CD14-positive monocyte (primary cell): ENCODE measurements at regions not wholly inside any gene's neighbourhood (a gene's known extent, or its start where the extent isn't known, plus 50 kb on each side); places are given as distances from the start of the nearest gene placed in this dataset.

Experiments used
- DNase-seq, 3 donors: peaks; one replicate each; pipeline ENCODE4 v3.0.0-alpha.2; 2011 to 2022
- H2AFZ ChIP-seq: 2 replicates; pipeline ENCODE4 v1.6.0; 2012; ENCODE audit warnings: mild to moderate bottlenecking, low read depth, low read length, inconsistent platforms; ENCODE audit not compliant: insufficient read depth, poor library complexity, severe bottlenecking
- H3K27ac ChIP-seq, 2 donors: 1 replicate in 1 of 2; 2 replicates in 1 of 2; pipeline ENCODE4 v1.5.1; 2012 to 2013; ENCODE audit warnings: low read length in 2 of 2, control low read depth in 1 of 2, inconsistent platforms in 1 of 2, low read depth in 1 of 2, mild to moderate bottlenecking in 1 of 2
- H3K27me3 ChIP-seq, 2 donors: one replicate each; pipeline versions ENCODE4 v1.6.0 to v1.6.1; 2011 to 2013; ENCODE audit warnings: low read length in 2 of 2; ENCODE audit not compliant: control insufficient read depth in 2 of 2, insufficient read depth in 2 of 2
- H3K36me3 ChIP-seq, 2 donors: replicated peaks in 1 of 2; 1 replicate in 1 of 2; 2 replicates in 1 of 2; pipeline versions ENCODE4 v1.5.1 to v1.6.1; 2012 to 2013; ENCODE audit warnings: low read length in 2 of 2, control low read depth in 1 of 2, inconsistent platforms in 1 of 2, mild to moderate bottlenecking in 1 of 2; ENCODE audit not compliant: insufficient read depth in 2 of 2, control insufficient read depth in 1 of 2
- H3K4me1 ChIP-seq, 2 donors: 1 replicate in 1 of 2; 2 replicates in 1 of 2; pipeline versions ENCODE4 v1.5.1 to v1.6.1; 2012 to 2013; ENCODE audit warnings: low read length in 2 of 2, control low read depth in 1 of 2, inconsistent platforms in 1 of 2, mild to moderate bottlenecking in 1 of 2, moderate library complexity in 1 of 2; ENCODE audit not compliant: insufficient read depth in 2 of 2, control insufficient read depth in 1 of 2
- H3K4me2 ChIP-seq: replicated peaks from 2 replicates; pipeline ENCODE3; 2012; ENCODE audit warnings: low read length, moderate library complexity, mild to moderate bottlenecking; ENCODE audit not compliant: poor library complexity, severe bottlenecking; ENCODE audit errors: extremely low read depth
- H3K4me3 ChIP-seq, 3 experiments: fragments of 200-600 bp in 1 of 3; sonication (generic) in 1 of 3; replicated peaks in 1 of 3; 1 replicate in 2 of 3; 2 replicates in 1 of 3; pipeline ENCODE4 v1.5.1; 2011 to 2013; ENCODE audit warnings: low read length in 3 of 3, mild to moderate bottlenecking in 3 of 3, control low read depth in 2 of 3, low read depth in 2 of 3, inconsistent platforms in 1 of 3, moderate library complexity in 1 of 3
- H3K79me2 ChIP-seq: 2 replicates; pipeline ENCODE4 v1.6.0; 2012; ENCODE audit warnings: mild to moderate bottlenecking, control low read depth, inconsistent platforms, low read length, moderate library complexity; ENCODE audit not compliant: insufficient read depth
- H3K9ac ChIP-seq: 2 replicates; pipeline ENCODE4 v1.6.0; 2017; ENCODE audit warnings: low read length, mild to moderate bottlenecking; ENCODE audit not compliant: insufficient read depth, poor library complexity, severe bottlenecking
- H3K9me3 ChIP-seq, 2 donors: replicated peaks in 1 of 2; 1 replicate in 1 of 2; 2 replicates in 1 of 2; pipeline versions ENCODE4 v1.5.1 to v1.6.1; 2012 to 2013; ENCODE audit warnings: low read length in 2 of 2, control low read depth in 1 of 2; ENCODE audit not compliant: control insufficient read depth in 1 of 2, insufficient read depth in 1 of 2
- H4K20me1 ChIP-seq: 2 replicates; pipeline ENCODE4 v1.6.0; 2012; ENCODE audit warnings: mild to moderate bottlenecking, low read length, control low read depth, moderate library complexity; ENCODE audit not compliant: insufficient read depth
- H3K27ac Mint-ChIP-seq, 7 donors: one replicate each; pipeline ENCODE4 v1.8.0; 2020; ENCODE audit warnings: mild to moderate bottlenecking in 7 of 7, mixed read lengths in 7 of 7, moderate library complexity in 6 of 7, inconsistent platforms in 2 of 7
- H3K27me3 Mint-ChIP-seq, 3 donors: one replicate each; pipeline ENCODE4 v1.8.0; 2021 to 2022; ENCODE audit warnings: low read depth in 3 of 3, mild to moderate bottlenecking in 3 of 3, mixed read lengths in 3 of 3, moderate library complexity in 3 of 3, inconsistent platforms in 1 of 3
- H3K36me3 Mint-ChIP-seq, 2 donors: one replicate each; pipeline ENCODE4 v1.8.0; 2020; ENCODE audit warnings: mixed read lengths in 2 of 2, inconsistent platforms in 1 of 2, mild to moderate bottlenecking in 1 of 2
- H3K4me1 Mint-ChIP-seq: one replicate; pipeline ENCODE4 v1.8.0; 2020; ENCODE audit warnings: mild to moderate bottlenecking, mixed read lengths
- H3K4me3 Mint-ChIP-seq, 2 donors: one replicate each; pipeline ENCODE4 v1.8.0; 2020; ENCODE audit warnings: mild to moderate bottlenecking in 2 of 2, mixed read lengths in 2 of 2, moderate library complexity in 1 of 2
- H3K9me3 Mint-ChIP-seq, 7 donors: one replicate each; pipeline ENCODE4 v1.8.0; 2020 to 2022; ENCODE audit warnings: mixed read lengths in 7 of 7, mild to moderate bottlenecking in 6 of 7, moderate library complexity in 6 of 7, inconsistent platforms in 2 of 7
- CTCF ChIP-seq: fragments of 200-600 bp; IDR thresholded peaks from one replicate; pipeline ENCODE4 v1.8.0; 2022; ENCODE audit warnings: antibody characterized with exemption, mild to moderate bottlenecking
- WGBS: methylation state at CpG from one replicate; pipeline ENCODE4 v1.1.5; 2013; ENCODE audit warnings: missing lambda C conversion rate; ENCODE audit not compliant: insufficient coverage; 5-methylcytosine and 5-hydroxymethylcytosine counted together
- intact Hi-C, 2 donors: fragments of 100-400 bp; cut with micrococcal nuclease; formaldehyde crosslinking; loops; one replicate each; pipeline versions ENCODE4 v1.15.0 to v1.15.1; 2023

DNA sequence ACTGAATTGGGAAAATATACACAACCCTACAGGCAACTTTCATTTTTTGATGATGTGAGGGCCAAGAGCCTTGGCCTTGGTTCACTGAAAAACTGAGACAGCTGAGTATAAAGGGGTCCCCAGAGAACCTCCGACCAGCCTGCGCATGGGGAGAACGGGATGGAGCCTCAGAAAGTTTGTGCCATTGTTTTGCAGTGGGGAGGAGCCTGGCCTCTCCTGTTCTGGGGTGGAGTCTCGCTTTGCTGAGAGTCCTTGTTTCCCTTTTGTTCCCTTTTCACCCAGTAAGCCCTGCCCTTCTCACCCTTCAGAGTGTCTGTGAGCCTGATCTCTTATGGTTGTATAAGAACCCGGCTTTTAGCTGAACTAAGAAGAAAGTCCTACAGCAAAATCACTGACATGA, 193.2 kb upstream of the AKR1E2 start:
- no peak for DNase-seq
- no peak for TF ChIP-seq CTCF
- Histone ChIP-seq H3K36me3 (no peaks in the 10 kb centered on the region), H3K9me3 (peaks cover under 1 to 13% of the 10 kb centered on the region in 2 donors), H3K4me1 (no peaks in the 10 kb centered on the region), H2AFZ (no peak overlapping the region), H3K27ac (no peak overlapping the region), H4K20me1 (no peaks in the 10 kb centered on the region), H3K9ac (no peak overlapping the region), H3K79me2 (no peaks in the 10 kb centered on the region), H3K4me2 (no peak overlapping the region), H3K4me3 (no peak overlapping the region), H3K27me3 (no peaks in the 10 kb centered on the region)
- peaks cover 5 to 17% (median 12%) of the 10 kb centered on the region in 7 donors for H3K9me3 Mint-ChIP-seq
- intact Hi-C loops = no loop called here
- WGBS = 100% methylated on average over 3 of the region's 5 CpGs
- H3K4me1 Mint-ChIP-seq = no peaks in the 10 kb centered on the region
- peaks cover 0 to 1% (median 0%) of the 10 kb centered on the region in 3 donors for H3K27me3 Mint-ChIP-seq
- peak overlapping the region in 1 of 2 donors; percentile 14 for H3K4me3 Mint-ChIP-seq
- no peak overlapping the region for H3K27ac Mint-ChIP-seq
- no peaks in the 10 kb centered on the region for H3K36me3 Mint-ChIP-seq

GRCh38 chr10:4626919-4627318, 199.1 kb upstream of the AKR1E2 start:
- no peak overlapping the region for H3K4me3 ChIP-seq
- no peak overlapping the region for H3K4me3 Mint-ChIP-seq

More at GRCh38 chr10:4626919-4627318, 199.1 kb upstream of the AKR1E2 start:
- Mint-ChIP-seq H3K4me1 (no peaks in the 10 kb centered on the region), H3K9me3 (peaks cover 13 to 23% (median 21%) of the 10 kb centered on the region in 7 donors), H3K36me3 (no peaks in the 10 kb centered on the region), H3K27me3 (peaks cover 0 to 2% (median 0%) of the 10 kb centered on the region in 3 donors), H3K27ac (no peak overlapping the region)
- Histone ChIP-seq H3K36me3 (no peaks in the 10 kb centered on the region), H3K9me3 (peaks cover 12 to 22% of the 10 kb centered on the region in 2 donors), H4K20me1 (no peaks in the 10 kb centered on the region), H3K27me3 (no peaks in the 10 kb centered on the region), H3K79me2 (no peaks in the 10 kb centered on the region), H3K4me2 (no peak overlapping the region), H3K4me1 (no peaks in the 10 kb centered on the region), H2AFZ (no peak overlapping the region), H3K27ac (no peak overlapping the region), H3K9ac (no peak overlapping the region)
- 100% methylated on average over 3 of the region's 3 CpGs for WGBS
- no peak for DNase-seq
- intact Hi-C loops = no loop called here
- no peak for TF ChIP-seq CTCF
